Erythroblast (primary cell): ENCODE measurements at regions not wholly inside any gene's neighbourhood (a gene's known extent, or its start where the extent isn't known, plus 50 kb on each side); places are given as distances from the start of the nearest gene placed in this dataset.

ENCODE experiments used
- GATA1 ChIP-seq: IDR thresholded peaks from 2 replicates; pipeline ENCODE4 v1.6.1; 2011; ENCODE audit warnings: low read depth, mild to moderate bottlenecking, control low read depth, low read length, moderate library complexity
- POLR2A ChIP-seq: IDR thresholded peaks from 2 replicates; pipeline ENCODE4 v1.6.1; 2011; ENCODE audit warnings: mild to moderate bottlenecking, low read length

- TF ChIP-seq POLR2A (no peak), GATA1 (no peak)
These were observed 299.7 kb upstream of the KAZN start for GRCh38 chr1:14298806-14299205.
